Sigmoid colon (tissue), 6 donors: ENCODE measurements at regions not wholly inside any gene's neighbourhood (a gene's known extent, or its start where the extent isn't known, plus 50 kb on each side); places are given as distances from the start of the nearest gene placed in this dataset.

Experiments used
- DNase-seq: peaks from one replicate; pipeline ENCODE4 v3.0.0-alpha.2; 2019
- H3K27ac ChIP-seq, 4 donors: fragments of 200-600 bp; sonication (generic); one replicate each; pipeline ENCODE4 v1.5.1; 2016 to 2019; ENCODE audit warnings: mild to moderate bottlenecking in 1 of 4
- H3K27me3 ChIP-seq, 3 donors: fragments of 200-600 bp; sonication (generic); one replicate each; pipeline ENCODE4 v1.5.1; 2019; ENCODE audit warnings: mild to moderate bottlenecking in 1 of 3
- H3K36me3 ChIP-seq, 4 donors: fragments of 200-600 bp; sonication (generic); one replicate each; pipeline ENCODE4 v1.5.1; 2016 to 2019
- H3K4me1 ChIP-seq, 4 donors: fragments of 200-600 bp; sonication (generic); one replicate each; pipeline ENCODE4 v1.5.1; 2017 to 2019
- H3K4me3 ChIP-seq, 4 donors: fragments of 200-600 bp; sonication (generic); one replicate each; pipeline ENCODE4 v1.5.1; 2017 to 2019; ENCODE audit warnings: mild to moderate bottlenecking in 2 of 4, moderate library complexity in 1 of 4
- H3K9me3 ChIP-seq, 4 donors: fragments of 200-600 bp in 3 of 4; sonication (generic) in 3 of 4; one replicate each; pipeline versions ENCODE4 v1.5.1 to v1.6.1; 2013 to 2019
- CTCF ChIP-seq, 4 experiments: fragments of 450-650 bp in 3 of 4; fragments of 200-600 bp in 1 of 4; IDR thresholded peaks; one replicate each; pipeline ENCODE4 v1.5.1; 2016 to 2019; ENCODE audit warnings: antibody characterized with exemption in 4 of 4, mild to moderate bottlenecking in 3 of 4, moderate library complexity in 2 of 4
- EP300 ChIP-seq, 4 donors: sonication (generic); formaldehyde crosslinking; IDR thresholded peaks; one replicate each; pipeline ENCODE4 v1.6.1; 2017; ENCODE audit warnings: antibody characterized with exemption in 4 of 4
- POLR2A ChIP-seq, 2 donors: fragments of 450-650 bp; IDR thresholded peaks; one replicate each; pipeline ENCODE4 v1.6.1; 2016; ENCODE audit warnings: antibody characterized with exemption in 2 of 2, mild to moderate bottlenecking in 2 of 2, moderate library complexity in 2 of 2
- POLR2AphosphoS5 ChIP-seq, 4 donors: sonication (generic); formaldehyde crosslinking; IDR thresholded peaks; one replicate each; pipeline ENCODE4 v1.6.1; 2017; ENCODE audit warnings: antibody characterized with exemption in 4 of 4
- WGBS, 2 donors: extraction: QIAGEN DNeasy Blood & Tissue Kit; methylation state at CpG; one replicate each; pipeline ENCODE4 v1.1.7; 2013; 5-methylcytosine and 5-hydroxymethylcytosine counted together
- intact Hi-C: fragments of 100-400 bp; cut with DNase I; formaldehyde crosslinking; loops from one replicate; pipeline ENCODE4 v1.15.1; 2023
- donor health status: healthy with polysubstance abuse.
- donor health status: healthy.

GRCh38 chr17:77590951-77591735 lies 367.4 kb upstream of the TNRC6C start:
- WGBS, 2 donors, result 39 to 62% methylated on average over 16 of the region's 16 CpGs
- Histone ChIP-seq H3K27ac (no peak overlapping the region), H3K27me3 (no peaks in the 10 kb centered on the region), H3K4me3 (no peak overlapping the region), H3K9me3 (no peaks in the 10 kb centered on the region), H3K4me1 (no peaks in the 10 kb centered on the region), H3K36me3 (no peaks in the 10 kb centered on the region)
- intact Hi-C loops, result no loop called here
- TF ChIP-seq POLR2A (IDR thresholded peaks at IDR 0.05) (no peak), CTCF (IDR thresholded peaks at IDR 0.05) (no peak), EP300 (IDR thresholded peaks at IDR 0.05) (no peak), POLR2AphosphoS5 (IDR thresholded peaks at IDR 0.05) (no peak)
- DNase-seq, result no peak

GRCh38 chr17:77592106-77592865 lies 366.2 kb upstream of the TNRC6C start:
- H3K4me1 ChIP-seq, result no peaks in the 10 kb centered on the region
- intact Hi-C loops, result no loop called here
- H3K9me3 ChIP-seq, result no peaks in the 10 kb centered on the region
- TF ChIP-seq POLR2A (IDR thresholded peaks at IDR 0.05) (no peak), EP300 (IDR thresholded peaks at IDR 0.05) (no peak), POLR2AphosphoS5 (IDR thresholded peaks at IDR 0.05) (no peak), CTCF (IDR thresholded peaks at IDR 0.05) (no peak)
- H3K27me3 ChIP-seq, result no peaks in the 10 kb centered on the region
- H3K27ac ChIP-seq, result no peak overlapping the region
- DNase-seq, result no peak
- H3K4me3 ChIP-seq, result no peak overlapping the region
- no peaks in the 10 kb centered on the region for H3K36me3 ChIP-seq
- 23 to 60% methylated on average over 13 of the region's 13 CpGs for WGBS, 2 donors

- WGBS, 2 donors, result 66 to 81% methylated on average over 5 of the region's 5 CpGs
- Histone ChIP-seq H3K27ac (no peak overlapping the region), H3K36me3 (no peaks in the 10 kb centered on the region), H3K4me3 (no peak overlapping the region), H3K4me1 (no peaks in the 10 kb centered on the region), H3K9me3 (no peaks in the 10 kb centered on the region), H3K27me3 (no peaks in the 10 kb centered on the region)
- no peak for TF ChIP-seq POLR2AphosphoS5 (IDR thresholded peaks at IDR 0.05)
- TF ChIP-seq CTCF (IDR thresholded peaks at IDR 0.05), result no peak
- no peak for TF ChIP-seq EP300 (IDR thresholded peaks at IDR 0.05)
- TF ChIP-seq POLR2A (IDR thresholded peaks at IDR 0.05), result no peak
- intact Hi-C loops, result no loop called here
- peak; percentile 35 for DNase-seq
These were observed 365.4 kb upstream of the TNRC6C start for GRCh38 chr17:77593081-77593480.

GRCh38 chr17:77594416-77595209 lies 363.9 kb upstream of the TNRC6C start:
- H3K27me3 ChIP-seq, result no peaks in the 10 kb centered on the region
- H3K9me3 ChIP-seq, result no peaks in the 10 kb centered on the region
- 71 to 77% methylated on average over 7 of the region's 7 CpGs for WGBS, 2 donors
- intact Hi-C loops, result no loop called here
- TF ChIP-seq POLR2AphosphoS5 (IDR thresholded peaks at IDR 0.05), result no peak
- no peak for TF ChIP-seq EP300 (IDR thresholded peaks at IDR 0.05)
- TF ChIP-seq POLR2A (IDR thresholded peaks at IDR 0.05), result no peak
- TF ChIP-seq CTCF (IDR thresholded peaks at IDR 0.05), result no peak
- H3K36me3 ChIP-seq, result no peaks in the 10 kb centered on the region
- peak; percentile 37 for DNase-seq
- H3K4me3 ChIP-seq, result no peak overlapping the region
- no peaks in the 10 kb centered on the region for H3K4me1 ChIP-seq
- no peak overlapping the region for H3K27ac ChIP-seq
